ENCODE measurements at regions not wholly inside any gene's neighbourhood (a gene's known extent, or its start where the extent isn't known, plus 50 kb on each side); places are given as distances from the start of the nearest gene placed in this dataset.

DNA sequence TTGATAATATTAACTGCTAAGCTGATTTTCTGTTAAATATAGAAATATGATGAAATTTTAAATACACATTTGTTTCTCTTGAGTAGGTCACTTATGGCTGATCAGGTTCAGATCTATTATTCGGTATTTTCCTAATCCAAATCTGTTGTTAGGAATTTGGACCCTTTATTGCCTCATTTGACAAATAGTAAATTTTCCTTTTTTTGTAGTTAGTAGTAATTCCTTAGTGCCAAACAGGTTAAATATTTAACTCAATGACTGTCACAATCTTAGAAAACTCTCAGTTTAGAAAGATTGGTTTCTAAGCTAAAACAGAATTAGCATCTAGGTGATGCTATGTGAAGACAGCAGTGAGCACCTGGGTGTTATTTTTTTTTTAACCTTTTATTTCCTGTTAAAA, 1598.9 kb downstream of the KHDRBS2 start:
- ChIA-PET CTCF (no interaction called here), POLR2A (no interaction called here)
- Histone ChIP-seq H3K36me3 (ENCODE audit: control insufficient read depth in 2 of 2, insufficient read depth in 1 of 2, low read length in 2 of 2) (no peaks in the 10 kb centered on the region), H3K27ac (ENCODE audit: extremely low read depth, low read depth, low read length) (no peak overlapping the region), H3K9me3 (ENCODE audit: control insufficient read depth, insufficient read depth, low read depth, low read length) (no peaks in the 10 kb centered on the region), H3K4me1 (ENCODE audit: control insufficient read depth, insufficient read depth, low read length) (no peaks in the 10 kb centered on the region), H3K4me3 (ENCODE audit: low read depth, low read length) (no peak overlapping the region)
- TF ChIP-seq ZNF223 (tag by site-specific recombination; IDR thresholded peaks at IDR 0.05) = no peak
- no peak for TF ChIP-seq ZNF433 (tag by site-specific recombination; IDR thresholded peaks at IDR 0.05; ENCODE audit: low read depth)
- TF ChIP-seq ZBTB21 (tag by site-specific recombination; IDR thresholded peaks at IDR 0.05) = no peak
- no peak for TF ChIP-seq ZNF398 (tag by site-specific recombination; IDR thresholded peaks at IDR 0.05)
- no peak for TF ChIP-seq ZNF76 (tag by site-specific recombination; IDR thresholded peaks at IDR 0.05; ENCODE audit: borderline replicate concordance, low read depth)
- no peak for TF ChIP-seq ZNF768 (tag by site-specific recombination; IDR thresholded peaks at IDR 0.05)
- TF ChIP-seq, protein P1, sequence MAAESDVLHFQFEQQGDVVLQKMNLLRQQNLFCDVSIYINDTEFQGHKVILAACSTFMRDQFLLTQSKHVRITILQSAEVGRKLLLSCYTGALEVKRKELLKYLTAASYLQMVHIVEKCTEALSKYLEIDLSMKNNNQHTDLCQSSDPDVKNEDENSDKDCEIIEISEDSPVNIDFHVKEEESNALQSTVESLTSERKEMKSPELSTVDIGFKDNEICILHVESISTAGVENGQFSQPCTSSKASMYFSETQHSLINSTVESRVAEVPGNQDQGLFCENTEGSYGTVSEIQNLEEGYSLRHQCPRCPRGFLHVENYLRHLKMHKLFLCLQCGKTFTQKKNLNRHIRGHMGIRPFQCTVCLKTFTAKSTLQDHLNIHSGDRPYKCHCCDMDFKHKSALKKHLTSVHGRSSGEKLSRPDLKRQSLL (tag by site-specific recombination; IDR thresholded peaks at IDR 0.05) = no peak
- TF ChIP-seq KLF7 (tag by site-specific recombination; IDR thresholded peaks at IDR 0.05; ENCODE audit: borderline replicate concordance) = no peak
- no peak for TF ChIP-seq ZNF248 (tag by site-specific recombination; IDR thresholded peaks at IDR 0.05)
- TF ChIP-seq ZNF416 (tag by site-specific recombination; IDR thresholded peaks at IDR 0.05) = no peak
- TF ChIP-seq ZNF423 (tag by site-specific recombination; IDR thresholded peaks at IDR 0.05) = no peak
- no peak for TF ChIP-seq ZNF175 (tag by site-specific recombination; IDR thresholded peaks at IDR 0.05)
- TF ChIP-seq ZNF146 (tag by site-specific recombination; IDR thresholded peaks at IDR 0.05) = no peak
- no peak for TF ChIP-seq ZNF596 (tag by site-specific recombination; IDR thresholded peaks at IDR 0.05)
- no peak for TF ChIP-seq ZNF133 (tag by site-specific recombination; IDR thresholded peaks at IDR 0.05)
- TF ChIP-seq ZNF274 (IDR thresholded peaks at IDR 0.05; ENCODE audit: low read length) = no peak
- TF ChIP-seq ZNF274 (tag by site-specific recombination; IDR thresholded peaks at IDR 0.05; ENCODE audit: borderline replicate concordance) = no peak
- no peak for TF ChIP-seq ZNF302 (tag by site-specific recombination; IDR thresholded peaks at IDR 0.05; ENCODE audit: low read depth)
- no peak for TF ChIP-seq HOXA7 (CRISPR knock-in tag; IDR thresholded peaks at IDR 0.05; ENCODE audit: borderline replicate concordance)
- no peak for TF ChIP-seq ZNF544 (tag by site-specific recombination; IDR thresholded peaks at IDR 0.05)
- TF ChIP-seq SALL2 (tag by site-specific recombination; IDR thresholded peaks at IDR 0.05; ENCODE audit: borderline replicate concordance) = no peak

DNA sequence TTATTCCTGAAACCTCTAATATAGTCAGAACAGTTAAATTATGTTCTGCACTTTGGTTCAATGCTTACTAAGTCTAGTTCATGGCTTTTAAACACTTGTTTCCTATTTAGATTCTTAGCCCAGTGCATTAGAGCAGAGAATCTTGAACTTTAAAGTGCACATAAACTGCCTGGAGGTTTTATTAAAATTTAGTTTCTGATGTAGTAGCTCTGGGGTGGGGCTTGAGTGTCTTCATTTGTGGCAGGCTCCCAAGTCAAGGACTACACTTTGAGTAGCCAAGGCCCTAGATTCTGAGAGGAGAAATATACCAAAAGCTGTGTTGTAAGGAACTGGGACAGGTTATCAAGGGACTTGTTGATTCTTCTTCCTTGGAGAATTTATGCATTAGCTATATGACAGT, 1604.2 kb downstream of the KHDRBS2 start:
- no peak overlapping the region for H3K4me3 ChIP-seq (ENCODE audit: low read depth, low read length)
- no peaks in the 10 kb centered on the region for H3K9me3 ChIP-seq (ENCODE audit: control insufficient read depth, insufficient read depth, low read depth, low read length)
- H3K36me3 ChIP-seq (ENCODE audit: control insufficient read depth in 2 of 2, insufficient read depth in 1 of 2, low read length in 2 of 2) = no peaks in the 10 kb centered on the region
- ChIA-PET CTCF (no interaction called here), POLR2A (no interaction called here)
- H3K27ac ChIP-seq (ENCODE audit: extremely low read depth, low read depth, low read length) = no peak overlapping the region
- H3K4me1 ChIP-seq (ENCODE audit: control insufficient read depth, insufficient read depth, low read length) = no peaks in the 10 kb centered on the region
- no peak for TF ChIP-seq ZNF747 (tag by site-specific recombination; IDR thresholded peaks at IDR 0.05)
- TF ChIP-seq ZNF677 (tag by site-specific recombination; IDR thresholded peaks at IDR 0.05) = no peak
- no peak for TF ChIP-seq SCRT2 (tag by site-specific recombination; IDR thresholded peaks at IDR 0.05)
- no peak for TF ChIP-seq ZNF692 (tag by site-specific recombination; IDR thresholded peaks at IDR 0.05)
- no peak for TF ChIP-seq BCL11A (tag by site-specific recombination; IDR thresholded peaks at IDR 0.05; ENCODE audit: low read depth)
- TF ChIP-seq ZNF48 (tag by site-specific recombination; IDR thresholded peaks at IDR 0.05) = no peak
- no peak for TF ChIP-seq ZNF140 (tag by site-specific recombination; IDR thresholded peaks at IDR 0.05)
- TF ChIP-seq, protein P2, sequence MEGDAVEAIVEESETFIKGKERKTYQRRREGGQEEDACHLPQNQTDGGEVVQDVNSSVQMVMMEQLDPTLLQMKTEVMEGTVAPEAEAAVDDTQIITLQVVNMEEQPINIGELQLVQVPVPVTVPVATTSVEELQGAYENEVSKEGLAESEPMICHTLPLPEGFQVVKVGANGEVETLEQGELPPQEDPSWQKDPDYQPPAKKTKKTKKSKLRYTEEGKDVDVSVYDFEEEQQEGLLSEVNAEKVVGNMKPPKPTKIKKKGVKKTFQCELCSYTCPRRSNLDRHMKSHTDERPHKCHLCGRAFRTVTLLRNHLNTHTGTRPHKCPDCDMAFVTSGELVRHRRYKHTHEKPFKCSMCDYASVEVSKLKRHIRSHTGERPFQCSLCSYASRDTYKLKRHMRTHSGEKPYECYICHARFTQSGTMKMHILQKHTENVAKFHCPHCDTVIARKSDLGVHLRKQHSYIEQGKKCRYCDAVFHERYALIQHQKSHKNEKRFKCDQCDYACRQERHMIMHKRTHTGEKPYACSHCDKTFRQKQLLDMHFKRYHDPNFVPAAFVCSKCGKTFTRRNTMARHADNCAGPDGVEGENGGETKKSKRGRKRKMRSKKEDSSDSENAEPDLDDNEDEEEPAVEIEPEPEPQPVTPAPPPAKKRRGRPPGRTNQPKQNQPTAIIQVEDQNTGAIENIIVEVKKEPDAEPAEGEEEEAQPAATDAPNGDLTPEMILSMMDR (tag by site-specific recombination; IDR thresholded peaks at IDR 0.05) = no peak
- TF ChIP-seq ZNF426 (tag by site-specific recombination; IDR thresholded peaks at IDR 0.05) = no peak
- no peak for TF ChIP-seq ZNF629 (tag by site-specific recombination; IDR thresholded peaks at IDR 0.05)
- TF ChIP-seq SP7 (tag by site-specific recombination; IDR thresholded peaks at IDR 0.05) = no peak
- no peak for TF ChIP-seq GFI1B (tag by site-specific recombination; IDR thresholded peaks at IDR 0.05)
- no peak for TF ChIP-seq ZNF701 (tag by site-specific recombination; IDR thresholded peaks at IDR 0.05)
- no peak for TF ChIP-seq EGR2 (tag by site-specific recombination; IDR thresholded peaks at IDR 0.05; ENCODE audit: low read depth)

All from HEK293 (cell line).